Ovary (tissue), 7 donors: ENCODE measurements at regions not wholly inside any gene's neighbourhood (a gene's known extent, or its start where the extent isn't known, plus 50 kb on each side); places are given as distances from the start of the nearest gene placed in this dataset.

ENCODE experiments used
- DNase-seq, 5 donors: peaks; one replicate each; pipeline ENCODE4 v3.0.0-alpha.2; 2019 to 2020
- H3K27ac ChIP-seq, 2 donors: fragments of 200-600 bp; one replicate each; pipeline versions ENCODE4 v1.5.1 to v1.8.0; 2019 to 2022
- H3K27me3 ChIP-seq: fragments of 200-600 bp; one replicate; pipeline ENCODE4 v1.8.0; 2022
- H3K36me3 ChIP-seq: fragments of 200-600 bp; sonication (generic); one replicate; pipeline ENCODE4 v1.5.1; 2019
- H3K4me1 ChIP-seq: one replicate; pipeline ENCODE4 v1.8.1; 2013; ENCODE audit warnings: mild to moderate bottlenecking, moderate library complexity; ENCODE audit not compliant: insufficient read depth
- H3K4me3 ChIP-seq: fragments of 200-600 bp; sonication (generic); one replicate; pipeline ENCODE4 v1.5.1; 2017
- H3K9me3 ChIP-seq, 2 donors: fragments of 200-600 bp in 1 of 2; sonication (generic) in 1 of 2; one replicate each; pipeline versions ENCODE4 v1.5.1 to v1.8.1; 2013 to 2019; ENCODE audit warnings: mild to moderate bottlenecking in 1 of 2, moderate library complexity in 1 of 2
- CTCF ChIP-seq, 3 donors: fragments of 450-650 bp in 2 of 3; fragments of 200-600 bp in 1 of 3; IDR thresholded peaks; one replicate each; pipeline versions ENCODE4 v1.5.1 to v1.8.0; 2016 to 2022; ENCODE audit warnings: antibody characterized with exemption in 3 of 3, mild to moderate bottlenecking in 1 of 3
- EP300 ChIP-seq: sonication (generic); formaldehyde crosslinking; IDR thresholded peaks from one replicate; pipeline ENCODE4 v1.6.1; 2017; ENCODE audit warnings: antibody characterized with exemption
- POLR2A ChIP-seq: fragments of 450-650 bp; IDR thresholded peaks from one replicate; pipeline ENCODE4 v1.6.1; 2017; ENCODE audit warnings: antibody characterized with exemption, mild to moderate bottlenecking, moderate library complexity
- WGBS, 3 donors: extraction: QIAGEN DNeasy Blood & Tissue Kit in 1 of 3; methylation state at CpG; one replicate each; pipeline versions ENCODE4 v1.1.5 to v1.1.7; 2013 to 2017; 5-methylcytosine and 5-hydroxymethylcytosine counted together
- intact Hi-C, 4 donors: fragments of 100-400 bp; cut with DNase I; formaldehyde crosslinking; loops; one replicate each; pipeline versions ENCODE4 v1.11.0 to v1.15.1; 2022 to 2023
- donor health status: DM: no; HTN: no; CAD: no; lungs with moderate emphysema.
- donor health status: DM: no; HTN: no; CAD: no.
- donor health status: Bipolar disorder and iron deficiency.
- donor health status: DM: no; HTN: no; CAD: no.
- donor health status: DM: yes; HTN: yes; CAD: no.

DNA sequence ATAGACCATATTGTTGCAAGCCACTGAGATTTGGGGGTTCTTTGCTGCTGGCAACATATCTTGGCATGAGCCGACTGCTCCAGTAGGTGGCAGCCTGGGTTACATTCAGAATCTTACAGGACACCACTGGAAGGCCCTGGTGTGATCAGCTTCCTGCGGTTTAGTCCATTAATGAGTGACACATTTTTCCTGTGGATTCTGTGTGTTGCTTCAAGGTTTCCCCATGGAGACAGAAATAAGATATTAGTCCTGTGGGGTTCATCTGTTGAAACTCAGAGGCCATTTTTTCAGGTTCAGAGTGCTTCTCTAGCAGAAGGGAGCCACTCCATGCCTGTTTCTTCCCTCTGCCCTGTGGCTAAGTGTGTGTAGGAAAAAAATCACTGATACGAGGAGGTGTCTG lies 116.2 kb downstream of the MFSD1 start:
- Histone ChIP-seq H3K9me3 (no peaks in the 10 kb centered on the region), H3K4me3 (no peak overlapping the region), H3K4me1 (no peaks in the 10 kb centered on the region), H3K27me3 (no peaks in the 10 kb centered on the region), H3K27ac (no peak overlapping the region), H3K36me3 (no peaks in the 10 kb centered on the region)
- WGBS, 3 donors = 17 to 35% (median 22%) methylated on average over 3 of the region's 3 CpGs
- intact Hi-C loops = no loop called here
- TF ChIP-seq EP300 (no peak), POLR2A (no peak), CTCF (IDR thresholded peaks at IDR 0.05) (no peak)
- DNase-seq = peak in 1 of 5 donors; percentile 40

DNA sequence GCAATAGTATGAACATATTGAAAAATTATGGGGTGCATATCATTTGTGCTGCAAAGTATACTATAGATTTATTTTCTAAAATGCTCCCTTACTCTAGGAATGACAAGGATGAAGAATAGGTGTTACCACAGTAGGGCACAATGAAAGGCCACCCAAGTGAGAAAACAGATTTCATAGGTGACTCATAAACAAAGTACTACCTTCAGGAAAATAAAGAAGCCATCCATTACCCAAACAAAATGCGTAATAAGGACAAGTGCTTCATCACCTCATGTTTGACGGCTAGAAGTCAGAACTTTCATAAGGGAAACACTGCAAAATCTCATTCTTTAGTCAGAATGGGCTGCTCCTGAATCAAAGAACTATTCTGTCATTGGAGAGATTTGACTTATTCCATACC lies 116.6 kb downstream of the MFSD1 start:
- Histone ChIP-seq H3K4me3 (no peak overlapping the region), H3K9me3 (no peaks in the 10 kb centered on the region), H3K27ac (no peak overlapping the region), H3K36me3 (no peaks in the 10 kb centered on the region), H3K27me3 (no peaks in the 10 kb centered on the region), H3K4me1 (no peaks in the 10 kb centered on the region)
- intact Hi-C loops = no loop called here
- 92 to 96% (median 95%) methylated on average over 2 of the region's 2 CpGs for WGBS, 3 donors
- TF ChIP-seq EP300 (no peak), POLR2A (no peak), CTCF (IDR thresholded peaks at IDR 0.05) (no peak)
- no peak for DNase-seq

GRCh38 chr3:158920371-158920770 lies 118.5 kb downstream of the MFSD1 start:
- no peaks in the 10 kb centered on the region for H3K27me3 ChIP-seq
- no peaks in the 10 kb centered on the region for H3K36me3 ChIP-seq
- no peak for DNase-seq
- TF ChIP-seq POLR2A (no peak), EP300 (no peak)
- no peak overlapping the region for H3K27ac ChIP-seq
- no peaks in the 10 kb centered on the region for H3K4me1 ChIP-seq
- H3K4me3 ChIP-seq = no peak overlapping the region
- intact Hi-C loops = no loop called here
- H3K9me3 ChIP-seq = no peaks in the 10 kb centered on the region

DNA sequence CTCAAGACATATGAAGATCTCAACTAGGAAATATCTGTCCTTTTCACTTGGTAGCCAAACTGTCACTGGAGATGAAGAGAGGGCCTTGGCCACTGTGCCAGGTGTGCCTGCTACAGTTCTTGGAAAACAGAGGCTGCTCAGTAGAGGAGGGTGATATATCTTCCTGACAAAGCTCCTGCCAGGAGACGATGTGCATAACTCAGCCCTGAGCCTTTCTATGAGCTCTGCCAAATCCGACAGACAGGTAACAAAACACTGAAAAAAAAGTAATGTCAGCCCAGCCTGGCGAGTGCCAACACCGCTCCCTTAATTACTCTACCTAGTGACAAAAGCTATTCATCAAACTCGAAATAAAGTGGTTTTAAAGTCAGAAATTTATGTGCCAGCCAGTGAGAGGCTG lies 123.2 kb downstream of the MFSD1 start:
- no peaks in the 10 kb centered on the region for H3K27me3 ChIP-seq
- H3K27ac ChIP-seq = no peak overlapping the region
- DNase-seq = no peak
- TF ChIP-seq CTCF (IDR thresholded peaks at IDR 0.05) (no peak), POLR2A (no peak), EP300 (no peak)
- 61 to 77% (median 63%) methylated on average over 5 of the region's 5 CpGs for WGBS, 3 donors
- H3K9me3 ChIP-seq = no peaks in the 10 kb centered on the region
- intact Hi-C loops = no loop called here
- H3K4me3 ChIP-seq = no peak overlapping the region
- H3K36me3 ChIP-seq = no peaks in the 10 kb centered on the region
- no peaks in the 10 kb centered on the region for H3K4me1 ChIP-seq

DNA sequence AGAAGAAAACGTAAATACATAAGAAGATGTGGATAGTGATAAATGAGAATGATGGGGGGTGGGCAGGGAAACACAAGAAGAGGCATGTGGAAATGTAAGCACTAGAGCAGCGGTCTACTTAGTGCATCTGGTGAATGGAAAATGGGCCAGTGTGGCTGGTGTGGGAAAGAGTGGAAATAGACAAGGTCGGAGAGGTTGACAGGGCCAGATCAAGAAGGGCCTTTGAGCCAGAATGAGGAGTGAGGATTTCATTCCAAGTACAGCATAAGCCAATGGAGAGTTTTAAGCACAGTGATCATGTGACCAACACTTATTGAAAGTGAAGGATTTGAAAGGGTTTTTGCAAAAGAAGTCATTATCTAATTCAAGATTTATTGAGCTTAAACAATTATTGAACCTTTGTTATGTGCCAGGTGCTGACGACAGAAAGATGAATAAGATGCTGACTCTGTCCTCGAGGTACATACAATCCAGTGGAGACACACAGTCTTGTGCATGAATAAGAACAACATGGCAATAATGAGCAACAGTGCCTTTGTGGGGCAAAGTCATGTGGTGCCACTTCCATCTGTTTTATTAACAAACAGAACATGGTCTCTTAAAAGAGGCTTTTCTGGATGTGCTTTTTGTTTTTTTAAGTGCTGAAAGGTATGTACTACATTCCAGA lies 124.1 kb downstream of the MFSD1 start:
- Histone ChIP-seq H3K4me3 (no peak overlapping the region), H3K27ac (no peak overlapping the region), H3K27me3 (no peaks in the 10 kb centered on the region), H3K9me3 (no peaks in the 10 kb centered on the region), H3K36me3 (no peaks in the 10 kb centered on the region), H3K4me1 (no peaks in the 10 kb centered on the region)
- 79 to 84% (median 81%) methylated on average over 5 of the region's 5 CpGs for WGBS, 3 donors
- no peak for TF ChIP-seq EP300
- no peak for TF ChIP-seq POLR2A
- TF ChIP-seq CTCF (IDR thresholded peaks at IDR 0.05) = no peak
- intact Hi-C loops = no loop called here
- DNase-seq = no peak
